ENCODE measurements at regions not wholly inside any gene's neighbourhood (a gene's known extent, or its start where the extent isn't known, plus 50 kb on each side); places are given as distances from the start of the nearest gene placed in this dataset.
"Not testable (repeated sequence)": the region's sequence is repeated elsewhere in the genome, so short reads cannot be mapped to it uniquely, and the experiment has no call there.

- Histone ChIP-seq H3K9ac (no peak overlapping the region), H3K27ac (peak overlapping the region; percentile 51), H3K4me2 (ENCODE audit: unreplicated experiment) (peak overlapping the region; percentile 45), H3K36me3 (ENCODE audit: low read depth) (no peaks in the 10 kb centered on the region), H3K9me3 (ENCODE audit: low read depth) (no peaks in the 10 kb centered on the region), H3K79me2 (ENCODE audit: insufficient read depth) (no peaks in the 10 kb centered on the region), H3K9me2 (ENCODE audit: insufficient read depth) (no peaks in the 10 kb centered on the region), H3K27me3 (replicated peaks; ENCODE audit: insufficient read depth) (no peaks in the 10 kb centered on the region), H2AFZ (0 out of 2 replicates have a peak overlapping the region, but pooled peaks have one; percentile 30), H4K20me1 (ENCODE audit: insufficient read depth) (no peaks in the 10 kb centered on the region), H3F3A (ENCODE audit: insufficient read depth) (peaks cover 12% of the 10 kb centered on the region), H3K4me1 (ENCODE audit: insufficient read depth) (peaks cover 12% of the 10 kb centered on the region), H3K4me3 (no peak overlapping the region)
- TF ChIP-seq EZH2phosphoT487 (IDR thresholded peaks at IDR 0.05; ENCODE audit: insufficient read depth, low read depth) (no peak), EZH2 (IDR thresholded peaks at IDR 0.05; ENCODE audit: insufficient read depth, poor library complexity, severe bottlenecking) (no peak)
- in situ Hi-C loops (cut with MboI): no loop called here
- 15 to 22% methylated on average over 7 of the region's 7 CpGs for WGBS, 2 experiments (ENCODE audit: low coverage in 1 of 2, low lambda C conversion rate in 2 of 2, missing lambda C conversion rate in 2 of 2)
- DNase-seq: peak; percentile 98
These were observed 301.8 kb upstream of the MCTP2 start for GRCh38 chr15:93929375-93930094.

DNA sequence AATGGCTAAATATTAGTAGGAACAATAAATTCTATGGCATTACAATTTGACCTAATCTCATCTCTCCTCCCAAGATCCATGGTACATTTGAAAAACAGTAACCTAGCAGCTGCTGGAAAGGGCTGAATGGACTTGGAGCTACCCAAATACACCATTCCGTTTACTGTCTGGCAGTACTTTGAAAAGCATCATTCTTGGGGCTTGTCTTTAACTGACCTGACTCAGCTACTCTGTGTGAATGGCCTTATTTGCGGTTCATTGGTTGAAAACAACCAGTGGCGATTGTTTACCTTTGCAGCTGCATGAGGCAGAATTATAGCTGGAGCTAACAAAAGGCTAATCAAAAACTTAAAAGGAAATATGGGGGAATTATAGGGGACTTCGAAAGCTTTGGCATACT, 311.2 kb upstream of the MCTP2 start:
- H3K79me2 ChIP-seq (ENCODE audit: insufficient read depth): no peaks in the 10 kb centered on the region
- no peak overlapping the region for H2AFZ ChIP-seq
- no peak for TF ChIP-seq EZH2phosphoT487 (IDR thresholded peaks at IDR 0.05; ENCODE audit: insufficient read depth, low read depth)
- TF ChIP-seq EZH2 (IDR thresholded peaks at IDR 0.05; ENCODE audit: insufficient read depth, poor library complexity, severe bottlenecking): no peak
- DNase-seq: no peak
- no peaks in the 10 kb centered on the region for H3F3A ChIP-seq (ENCODE audit: insufficient read depth)
- no peaks in the 10 kb centered on the region for H3K4me1 ChIP-seq (ENCODE audit: insufficient read depth)
- H3K36me3 ChIP-seq (ENCODE audit: low read depth): no peaks in the 10 kb centered on the region
- WGBS, 2 experiments (ENCODE audit: low coverage in 1 of 2, low lambda C conversion rate in 2 of 2, missing lambda C conversion rate in 2 of 2): 65 to 67% methylated on average over 4 of the region's 4 CpGs
- H3K9ac ChIP-seq: no peak overlapping the region
- H4K20me1 ChIP-seq (ENCODE audit: insufficient read depth): no peaks in the 10 kb centered on the region
- in situ Hi-C loops (cut with MboI): no loop called here
- no peak overlapping the region for H3K4me3 ChIP-seq
- no peaks in the 10 kb centered on the region for H3K9me2 ChIP-seq (ENCODE audit: insufficient read depth)
- no peak overlapping the region for H3K27ac ChIP-seq
- no peaks in the 10 kb centered on the region for H3K9me3 ChIP-seq (ENCODE audit: low read depth)
- no peak overlapping the region for H3K4me2 ChIP-seq (ENCODE audit: unreplicated experiment)
- no peaks in the 10 kb centered on the region for H3K27me3 ChIP-seq (replicated peaks; ENCODE audit: insufficient read depth)

- H2AFZ ChIP-seq; H3K4me2 ChIP-seq (ENCODE audit: unreplicated experiment); DNase-seq; H4K20me1 ChIP-seq (ENCODE audit: insufficient read depth); H3K27me3 ChIP-seq (replicated peaks; ENCODE audit: insufficient read depth); in situ Hi-C loops (cut with MboI); H3K79me2 ChIP-seq (ENCODE audit: insufficient read depth); H3K9me2 ChIP-seq (ENCODE audit: insufficient read depth); H3K9me3 ChIP-seq (ENCODE audit: low read depth); H3K4me3 ChIP-seq; H3F3A ChIP-seq (ENCODE audit: insufficient read depth); H3K9ac ChIP-seq; H3K27ac ChIP-seq; H3K4me1 ChIP-seq (ENCODE audit: insufficient read depth); H3K36me3 ChIP-seq (ENCODE audit: low read depth): not testable (repeated sequence)
- 71 to 83% methylated on average over 2 of the region's 2 CpGs for WGBS, 2 experiments (ENCODE audit: low coverage in 1 of 2, low lambda C conversion rate in 2 of 2, missing lambda C conversion rate in 2 of 2)
These were observed 312.6 kb upstream of the MCTP2 start for GRCh38 chr15:93918801-93919200.

DNA sequence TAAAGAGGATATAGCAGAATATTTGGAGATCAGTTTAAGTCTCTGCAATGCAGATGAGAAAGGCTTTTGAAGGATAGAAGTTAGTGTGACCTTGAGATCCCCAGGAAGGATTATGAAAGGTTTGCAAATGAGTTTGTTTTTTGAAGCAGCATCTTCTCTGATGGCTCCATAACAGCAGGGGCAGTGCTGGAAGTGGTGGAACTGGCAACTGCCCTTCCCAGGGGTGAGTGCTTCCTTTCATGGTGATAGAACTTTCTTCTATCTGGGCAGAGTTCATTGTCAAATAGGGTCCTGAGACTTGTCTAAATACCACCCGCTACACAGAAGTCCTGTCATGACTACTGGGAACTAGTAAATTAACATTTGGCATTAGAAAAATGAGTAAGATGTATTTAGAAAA, 314.2 kb upstream of the MCTP2 start:
- no peak overlapping the region for H3K27ac ChIP-seq
- no peaks in the 10 kb centered on the region for H3K79me2 ChIP-seq (ENCODE audit: insufficient read depth)
- H3K9me2 ChIP-seq (ENCODE audit: insufficient read depth): no peaks in the 10 kb centered on the region
- no peaks in the 10 kb centered on the region for H4K20me1 ChIP-seq (ENCODE audit: insufficient read depth)
- no peak overlapping the region for H3K4me3 ChIP-seq
- no peak for DNase-seq
- no peaks in the 10 kb centered on the region for H3K9me3 ChIP-seq (ENCODE audit: low read depth)
- H3F3A ChIP-seq (ENCODE audit: insufficient read depth): no peaks in the 10 kb centered on the region
- no peaks in the 10 kb centered on the region for H3K27me3 ChIP-seq (replicated peaks; ENCODE audit: insufficient read depth)
- TF ChIP-seq EZH2phosphoT487 (IDR thresholded peaks at IDR 0.05; ENCODE audit: insufficient read depth, low read depth): no peak
- TF ChIP-seq EZH2 (IDR thresholded peaks at IDR 0.05; ENCODE audit: insufficient read depth, poor library complexity, severe bottlenecking): no peak
- 78 to 85% methylated on average over 1 of the region's 1 CpG for WGBS, 2 experiments (ENCODE audit: low coverage in 1 of 2, low lambda C conversion rate in 2 of 2, missing lambda C conversion rate in 2 of 2)
- no peaks in the 10 kb centered on the region for H3K4me1 ChIP-seq (ENCODE audit: insufficient read depth)
- H3K9ac ChIP-seq: no peak overlapping the region
- no peak overlapping the region for H3K4me2 ChIP-seq (ENCODE audit: unreplicated experiment)
- H2AFZ ChIP-seq: no peak overlapping the region
- H3K36me3 ChIP-seq (ENCODE audit: low read depth): no peaks in the 10 kb centered on the region
- in situ Hi-C loops (cut with MboI): no loop called here

GRCh38 chr15:93913871-93914270, 317.5 kb upstream of the MCTP2 start:
- H3K4me3 ChIP-seq: no peak overlapping the region
- no peaks in the 10 kb centered on the region for H3K4me1 ChIP-seq (ENCODE audit: insufficient read depth)
- DNase-seq: no peak
- 42% methylated on average over 3 of the region's 3 CpGs for WGBS, 2 experiments (ENCODE audit: low coverage in 1 of 2, low lambda C conversion rate in 2 of 2, missing lambda C conversion rate in 2 of 2)
- H3K27me3 ChIP-seq (replicated peaks; ENCODE audit: insufficient read depth): no peaks in the 10 kb centered on the region
- H3K9me3 ChIP-seq (ENCODE audit: low read depth): no peaks in the 10 kb centered on the region
- no peak overlapping the region for H3K9ac ChIP-seq
- H3K27ac ChIP-seq: no peak overlapping the region
- no peaks in the 10 kb centered on the region for H3K9me2 ChIP-seq (ENCODE audit: insufficient read depth)
- TF ChIP-seq EZH2 (IDR thresholded peaks at IDR 0.05; ENCODE audit: insufficient read depth, poor library complexity, severe bottlenecking) (no peak), EZH2phosphoT487 (IDR thresholded peaks at IDR 0.05; ENCODE audit: insufficient read depth, low read depth) (no peak)
- H3K79me2 ChIP-seq (ENCODE audit: insufficient read depth): no peaks in the 10 kb centered on the region
- H3K36me3 ChIP-seq (ENCODE audit: low read depth): no peaks in the 10 kb centered on the region
- no peak overlapping the region for H3K4me2 ChIP-seq (ENCODE audit: unreplicated experiment)
- no peak overlapping the region for H2AFZ ChIP-seq
- no peaks in the 10 kb centered on the region for H3F3A ChIP-seq (ENCODE audit: insufficient read depth)
- no peaks in the 10 kb centered on the region for H4K20me1 ChIP-seq (ENCODE audit: insufficient read depth)
- in situ Hi-C loops (cut with MboI): no loop called here
